GM23338 (cell line): ENCODE measurements at regions not wholly inside any gene's neighbourhood (a gene's known extent, or its start where the extent isn't known, plus 50 kb on each side); places are given as distances from the start of the nearest gene placed in this dataset.

ENCODE experiments used
- ATAC-seq: fragments of 200-7000 bp; cut with Tn5 transposase; 3 replicates; pipeline ENCODE4 v1.9.1; 2020
- DNase-seq: peaks from one replicate; pipeline ENCODE4 v3.0.0-alpha.2; 2015; ENCODE audit warnings: low spot score
- H2AFZ ChIP-seq: fragments of 200-600 bp; sonication (generic); 2 replicates; pipeline ENCODE4 v1.8.0; 2016; ENCODE audit warnings: antibody characterized with exemption, mild to moderate bottlenecking, moderate library complexity
- H3F3A ChIP-seq: fragments of 200-600 bp; sonication (generic); replicated peaks from 2 replicates; pipeline ENCODE4 v1.8.0; 2017; ENCODE audit warnings: antibody characterized with exemption, mixed run types, low read depth
- H3K27ac ChIP-seq: fragments of 200-600 bp; sonication (generic); 2 replicates; pipeline ENCODE4 v1.6.1; 2016; ENCODE audit warnings: low read depth
- H3K27me3 ChIP-seq: fragments of 200-600 bp; sonication (generic); 2 replicates; pipeline ENCODE4 v1.8.0; 2016; ENCODE audit warnings: mild to moderate bottlenecking, mixed run types, moderate library complexity; ENCODE audit not compliant: insufficient read depth
- H3K36me3 ChIP-seq: fragments of 200-600 bp; sonication (generic); 2 replicates; pipeline ENCODE4 v1.8.0; 2016; ENCODE audit warnings: mild to moderate bottlenecking; ENCODE audit not compliant: insufficient read depth
- H3K4me1 ChIP-seq: fragments of 200-600 bp; sonication (generic); 2 replicates; pipeline ENCODE4 v1.8.0; 2016; ENCODE audit warnings: mild to moderate bottlenecking, moderate library complexity; ENCODE audit not compliant: insufficient read depth
- H3K4me2 ChIP-seq: fragments of 200-600 bp; sonication (generic); 2 replicates; pipeline ENCODE4 v1.7.1; 2017; ENCODE audit warnings: mixed run types
- H3K4me3 ChIP-seq: fragments of 200-600 bp; sonication (generic); 2 replicates; pipeline ENCODE4 v1.6.1; 2016; ENCODE audit warnings: mixed run types
- H3K79me2 ChIP-seq: fragments of 200-600 bp; sonication (generic); replicated peaks from 2 replicates; pipeline ENCODE4 v1.8.0; 2017; ENCODE audit warnings: mild to moderate bottlenecking; ENCODE audit not compliant: insufficient read depth
- H3K9me2 ChIP-seq: fragments of 200-600 bp; sonication (generic); 2 replicates; pipeline ENCODE4 v1.8.0; 2017; ENCODE audit not compliant: insufficient read depth
- H4K20me1 ChIP-seq: fragments of 200-600 bp; sonication (generic); replicated peaks from 2 replicates; pipeline ENCODE4 v1.8.0; 2017; ENCODE audit warnings: mild to moderate bottlenecking; ENCODE audit not compliant: insufficient read depth
- H3K27ac Mint-ChIP-seq: 2 replicates; pipeline ENCODE4 v1.8.0; 2020; ENCODE audit warnings: inconsistent platforms, mild to moderate bottlenecking, moderate library complexity, mixed read lengths
- H3K27me3 Mint-ChIP-seq: 3 replicates; pipeline ENCODE4 v1.8.0; 2022; ENCODE audit warnings: low read depth, mild to moderate bottlenecking, moderate library complexity, mixed read lengths, inconsistent platforms; ENCODE audit not compliant: insufficient read depth, poor library complexity
- H3K36me3 Mint-ChIP-seq: 3 replicates; pipeline ENCODE4 v1.8.0; 2021; ENCODE audit warnings: low read depth, mild to moderate bottlenecking, inconsistent platforms, moderate library complexity, mixed read lengths
- H3K4me1 Mint-ChIP-seq: 3 replicates; pipeline ENCODE4 v1.8.0; 2020; ENCODE audit warnings: mild to moderate bottlenecking, inconsistent platforms, mixed read lengths
- H3K4me3 Mint-ChIP-seq: 3 replicates; pipeline ENCODE4 v1.8.0; 2021; ENCODE audit warnings: moderate library complexity, mild to moderate bottlenecking, inconsistent platforms, mixed read lengths
- H3K9me3 Mint-ChIP-seq: 3 replicates; pipeline ENCODE4 v1.8.0; 2020; ENCODE audit warnings: moderate library complexity, mild to moderate bottlenecking, inconsistent platforms, mixed read lengths
- CREB1 ChIP-seq: fragments of 250-450 bp; sonication (Bioruptor Pico); IDR thresholded peaks from 2 replicates; pipeline ENCODE4 v1.5.0; 2020; ENCODE audit warnings: low read depth, mild to moderate bottlenecking, moderate library complexity
- CTCF ChIP-seq, 2 experiments: fragments of 200-600 bp in 1 of 2; sonication (generic) in 1 of 2; conservative IDR thresholded peaks; 2 replicates each; pipeline versions ENCODE4 v1.5.1 to v1.6.1; 2016 to 2017; ENCODE audit warnings: antibody characterized with exemption in 2 of 2, low read depth in 2 of 2, mild to moderate bottlenecking in 2 of 2, moderate library complexity in 1 of 2
- ETS1 ChIP-seq: IDR thresholded peaks from 2 replicates; pipeline ENCODE4 v1.6.1; 2016; ENCODE audit warnings: antibody characterized with exemption
- EZH2 ChIP-seq: fragments of 200-600 bp; sonication (generic); IDR thresholded peaks from one replicate; pipeline ENCODE4 v1.8.0; 2017; ENCODE audit warnings: antibody characterized with exemption, mild to moderate bottlenecking, low read depth; ENCODE audit not compliant: unreplicated experiment
- EZH2phosphoT487 ChIP-seq: fragments of 200-600 bp; sonication (generic); IDR thresholded peaks from one replicate; pipeline ENCODE4 v1.8.1; 2018; ENCODE audit warnings: antibody characterized with exemption; ENCODE audit not compliant: unreplicated experiment
- JUNB ChIP-seq: IDR thresholded peaks from one replicate; pipeline ENCODE4 v1.6.1; 2016; ENCODE audit warnings: antibody characterized with exemption; ENCODE audit not compliant: unreplicated experiment
- NANOG ChIP-seq: IDR thresholded peaks from 2 replicates; pipeline ENCODE4 v1.6.1; 2016; ENCODE audit warnings: antibody characterized with exemption, borderline replicate concordance
- POLR2AphosphoS5 ChIP-seq: IDR thresholded peaks from 2 replicates; pipeline ENCODE4 v1.6.1; 2016; ENCODE audit warnings: antibody characterized with exemption, low read depth
- REST ChIP-seq: IDR thresholded peaks from one replicate; pipeline ENCODE4 v1.6.1; 2018; ENCODE audit warnings: antibody characterized with exemption; ENCODE audit not compliant: unreplicated experiment
- STAT1 ChIP-seq: IDR thresholded peaks from one replicate; pipeline ENCODE4 v1.6.1; 2016; ENCODE audit warnings: antibody characterized with exemption; ENCODE audit not compliant: unreplicated experiment
- ZNF114 ChIP-seq: fragments of 250-450 bp; sonication (Bioruptor Pico); IDR thresholded peaks from 2 replicates; pipeline ENCODE4 v1.5.0; 2020; ENCODE audit warnings: mild to moderate bottlenecking, moderate library complexity
- ZNF331 ChIP-seq: fragments of 250-450 bp; sonication (Bioruptor Pico); IDR thresholded peaks from 2 replicates; pipeline ENCODE4 v1.5.0; 2020; ENCODE audit warnings: low read depth, mild to moderate bottlenecking, moderate library complexity
- ZNF462 ChIP-seq: fragments of 250-450 bp; sonication (Bioruptor Pico); IDR thresholded peaks from 2 replicates; pipeline ENCODE4 v1.5.0; 2020; ENCODE audit warnings: mild to moderate bottlenecking, moderate library complexity

- no peak for DNase-seq
- H3K4me1 ChIP-seq, result 0 out of 2 replicates have a peak, but pooled peaks cover 5% of the 10 kb centered on the region
- 0 out of 2 replicates have a peak, but pooled peaks cover 4% of the 10 kb centered on the region for H3K9me2 ChIP-seq
- no peak overlapping the region for H3K27ac ChIP-seq
- H3K4me3 ChIP-seq, result no peak overlapping the region
- Mint-ChIP-seq H3K36me3 (no peaks in the 10 kb centered on the region), H3K4me3 (no peak overlapping the region), H3K27ac (no peak overlapping the region), H3K27me3 (peaks cover 1% of the 10 kb centered on the region), H3K4me1 (no peaks in the 10 kb centered on the region; the same call in 2 of the 3 replicates), H3K9me3 (no peaks in the 10 kb centered on the region)
- H4K20me1 ChIP-seq, result no peaks in the 10 kb centered on the region
- no peaks in the 10 kb centered on the region for H3K27me3 ChIP-seq
- H3K79me2 ChIP-seq, result no peaks in the 10 kb centered on the region
- TF ChIP-seq CREB1 (no peak), REST (no peak), STAT1 (no peak), EZH2 (no peak), CTCF (conservative IDR thresholded peaks at IDR 0.05; ENCODE audit: low read depth in 2 of 2) (no peak), EZH2phosphoT487 (no peak), JUNB (no peak), ETS1 (no peak), POLR2AphosphoS5 (no peak), ZNF462 (CRISPR knock-in tag) (no peak), ZNF114 (CRISPR knock-in tag) (no peak), NANOG (no peak), ZNF331 (CRISPR knock-in tag) (no peak)
- ATAC-seq, result no peak
- H3F3A ChIP-seq, result no peaks in the 10 kb centered on the region
- no peak overlapping the region for H2AFZ ChIP-seq
- H3K36me3 ChIP-seq, result no peaks in the 10 kb centered on the region
- no peak overlapping the region for H3K4me2 ChIP-seq
Measured at GRCh38 chr5:153439130-153439529, 51.3 kb upstream of the GRIA1 start.
